GM18505 (cell line): ENCODE measurements at regions not wholly inside any gene's neighbourhood (a gene's known extent, or its start where the extent isn't known, plus 50 kb on each side); places are given as distances from the start of the nearest gene placed in this dataset.

Source experiments
- ATAC-seq: cut with Tn5 transposase; IDR thresholded peaks from one replicate; pipeline ENCODE4 v1.9.1; 2021; ENCODE audit not compliant: unreplicated experiment
- POLR2A ChIP-seq: IDR thresholded peaks from 4 replicates; pipeline ENCODE4 v1.6.1; 2011; ENCODE audit warnings: borderline replicate concordance; ENCODE audit not compliant: insufficient read depth, insufficient read length; ENCODE audit errors: extremely low read depth

DNA sequence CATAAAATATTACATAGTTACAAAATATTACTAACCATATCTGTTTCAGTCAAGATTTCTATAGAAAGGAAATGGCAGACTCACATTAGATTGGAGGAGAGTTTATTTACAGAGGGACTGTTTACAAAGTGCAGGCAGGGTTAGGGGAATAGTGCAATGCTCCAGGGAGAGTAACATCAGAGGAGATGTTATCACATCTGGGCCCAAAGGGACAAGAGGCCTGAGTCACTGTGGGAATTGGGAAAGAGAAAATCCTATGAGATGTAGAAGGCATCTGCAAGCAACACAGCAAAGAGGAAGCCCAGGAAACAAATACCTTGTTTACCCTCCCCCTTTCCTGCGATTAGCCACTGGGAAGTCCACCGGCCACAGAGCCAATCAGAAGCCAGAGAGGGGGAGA is 227.3 kb upstream of the TANK start:
- no peak for ATAC-seq
- TF ChIP-seq POLR2A: no peak

DNA sequence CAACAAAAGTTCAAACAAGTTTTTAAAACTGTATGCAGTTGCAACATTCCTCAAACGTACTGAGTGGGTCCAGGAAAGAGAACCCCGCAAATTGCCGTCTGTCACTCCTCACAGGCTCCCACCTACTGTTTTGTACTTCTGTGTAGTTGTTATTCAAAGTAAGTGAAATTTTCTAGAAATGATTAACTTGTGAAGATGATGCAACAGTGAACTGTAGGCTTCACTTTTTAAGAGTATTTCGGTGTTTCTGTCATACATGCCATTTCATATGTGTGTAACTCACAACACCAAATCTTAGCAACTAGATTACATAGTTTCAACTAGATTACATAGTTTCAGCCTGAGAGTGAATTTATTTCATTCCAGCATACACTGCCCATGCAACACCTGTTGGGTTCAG is 226.0 kb upstream of the TANK start:
- ATAC-seq: no peak
- no peak for TF ChIP-seq POLR2A

DNA sequence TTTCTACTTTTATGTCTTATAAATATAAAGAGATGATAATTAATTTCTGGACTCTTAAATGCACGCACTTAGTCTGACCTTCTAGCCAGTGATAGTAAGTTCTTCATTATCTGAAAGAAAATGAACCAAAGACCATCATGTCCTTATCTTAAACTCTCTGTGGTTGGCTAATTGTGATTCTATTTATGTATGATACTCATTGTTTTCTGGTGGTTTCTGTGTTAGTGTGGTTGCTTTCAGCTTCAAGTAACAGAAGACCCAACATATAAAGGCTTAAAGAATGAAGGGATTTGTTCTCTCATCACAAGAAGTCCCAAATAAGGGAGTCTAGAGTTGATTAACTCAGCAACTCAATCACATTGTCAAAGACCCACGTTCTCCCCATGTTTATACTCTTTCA is 225.2 kb upstream of the TANK start:
- no peak for ATAC-seq

DNA sequence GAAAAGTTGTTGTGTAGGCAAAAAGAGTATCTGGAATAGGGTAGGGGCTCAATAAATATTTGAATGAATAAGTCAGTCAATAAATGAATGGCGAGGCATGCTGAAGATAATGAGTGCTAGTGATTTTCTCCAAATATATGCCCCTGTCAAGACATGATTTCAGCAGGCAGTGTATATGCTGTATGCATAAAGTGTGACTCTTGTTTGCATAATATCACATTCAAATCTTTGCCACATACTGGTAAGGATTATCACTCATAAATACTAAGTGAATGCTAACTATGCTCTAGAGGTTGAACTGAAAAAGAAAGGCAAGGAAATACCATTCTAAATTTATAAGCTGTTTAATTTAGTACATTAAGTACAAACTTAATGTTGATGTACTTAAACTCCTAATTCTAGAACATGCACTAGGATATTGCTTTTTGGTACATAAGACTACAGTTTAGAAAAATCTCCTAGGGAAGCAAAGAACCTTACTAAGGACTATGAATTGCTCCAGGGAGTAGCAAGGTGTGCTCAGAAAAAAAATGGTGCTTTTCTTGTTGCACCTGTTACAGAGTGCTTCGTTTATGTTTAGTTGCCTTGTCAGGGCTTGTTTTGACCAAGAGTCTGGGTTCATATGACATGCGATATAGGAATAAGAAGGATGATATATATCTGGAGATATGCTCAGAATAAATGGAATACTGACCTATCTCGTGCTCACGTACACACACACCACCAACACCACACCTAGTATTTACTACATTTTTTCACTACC is 224.0 kb upstream of the TANK start:
- ATAC-seq: no peak
- no peak for TF ChIP-seq POLR2A

More for the DNA sequence above, 225.2 kb upstream of the TANK start:
- no peak for TF ChIP-seq POLR2A

DNA sequence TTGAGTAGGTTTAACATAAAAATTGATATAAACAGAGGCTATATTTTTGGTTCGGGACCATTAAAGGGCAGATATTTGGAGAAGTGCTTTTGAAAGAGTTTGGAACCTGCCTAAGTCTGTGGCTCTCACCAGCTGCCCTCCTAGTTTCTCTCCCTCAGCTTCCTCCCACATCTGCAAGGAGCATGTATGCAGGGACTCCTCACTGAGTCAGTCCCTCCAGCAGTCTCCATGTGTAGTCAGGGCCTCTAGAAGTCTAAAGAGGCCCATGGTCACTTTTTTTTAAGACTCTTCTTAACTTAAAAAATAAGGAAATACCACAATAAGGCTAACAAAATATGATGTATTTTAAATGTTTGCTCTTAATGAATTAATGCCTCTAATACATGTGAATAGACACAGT is 220.0 kb upstream of the TANK start:
- no peak for TF ChIP-seq POLR2A
- no peak for ATAC-seq

DNA sequence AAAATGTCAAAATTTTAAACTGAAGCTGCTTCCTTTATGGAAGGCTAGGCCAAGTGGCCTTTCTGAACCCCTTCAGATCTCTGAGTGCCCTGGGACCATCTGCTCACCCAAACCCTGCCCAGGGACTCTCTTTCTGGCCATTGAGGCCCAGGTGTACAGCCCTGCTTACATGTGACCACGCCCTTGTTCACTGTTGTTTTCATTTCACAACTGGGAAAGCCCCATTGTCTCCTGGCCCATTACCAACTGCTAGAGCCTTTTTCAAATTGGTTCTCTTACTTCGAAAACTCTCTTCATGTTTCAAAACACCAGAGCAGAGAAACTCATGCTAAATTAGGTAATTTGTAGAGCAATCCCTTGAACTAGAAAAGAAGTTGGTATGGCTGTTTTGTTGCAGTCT is 219.5 kb upstream of the TANK start:
- no peak for TF ChIP-seq POLR2A
- peak; percentile 87 for ATAC-seq

DNA sequence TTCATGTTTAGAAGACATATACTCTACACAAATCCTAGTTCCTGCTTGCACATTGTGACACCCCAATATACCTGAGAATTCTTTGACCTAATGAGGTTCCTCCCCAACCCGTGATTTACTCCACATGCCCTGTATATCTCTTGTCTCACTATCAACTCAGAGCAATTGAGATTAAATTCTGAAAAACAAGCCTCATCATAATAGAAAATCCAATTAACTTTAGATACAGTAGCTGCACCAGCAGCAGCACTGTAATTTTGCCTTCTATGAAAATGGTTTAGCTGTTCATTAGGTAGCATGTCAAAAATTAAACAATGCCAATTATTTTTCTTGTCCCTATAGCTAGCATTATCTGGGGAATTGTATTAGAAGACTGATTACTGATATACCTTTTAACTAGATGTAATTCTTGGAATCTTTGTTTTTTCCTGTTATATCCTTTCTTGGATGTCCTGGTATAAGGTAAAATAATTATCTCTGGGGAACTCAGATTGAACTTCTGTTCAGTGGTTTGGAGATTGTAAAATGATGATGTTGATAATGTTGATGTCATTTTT is 218.9 kb upstream of the TANK start:
- ATAC-seq: no peak

DNA sequence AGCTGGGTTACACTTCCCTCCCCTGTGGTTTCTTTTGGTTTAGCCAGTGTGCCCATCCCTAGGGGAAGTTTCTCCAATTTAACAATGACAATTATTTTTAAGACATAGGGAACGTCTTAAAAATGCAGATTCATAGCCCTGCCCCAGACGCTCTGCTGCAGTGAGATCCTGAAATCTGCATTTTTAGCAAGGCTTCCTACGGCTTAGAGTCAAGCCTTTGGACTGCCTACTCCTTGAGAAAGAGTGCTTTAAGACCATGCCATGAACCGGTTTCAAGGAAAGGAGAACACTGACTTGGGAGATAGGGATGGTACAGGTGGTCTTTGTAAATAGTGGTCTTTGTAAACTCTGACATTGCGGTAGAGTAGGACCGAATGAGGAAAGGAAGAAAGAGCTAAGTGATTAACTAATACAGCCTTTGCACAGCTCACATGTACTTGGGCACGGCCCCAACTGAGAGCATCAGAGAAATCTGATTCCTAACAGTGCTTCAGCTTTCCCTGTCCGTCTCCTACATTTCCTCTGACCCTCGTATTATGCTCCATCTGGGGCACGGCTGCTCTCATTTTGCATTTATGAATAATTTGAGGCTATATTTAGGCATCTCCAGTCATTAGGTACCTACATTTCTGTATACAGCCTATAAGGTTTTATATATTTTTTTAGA is 217.6 kb upstream of the TANK start:
- no peak for TF ChIP-seq POLR2A
- no peak for ATAC-seq

More for the DNA sequence above, 218.9 kb upstream of the TANK start:
- no peak for TF ChIP-seq POLR2A

DNA sequence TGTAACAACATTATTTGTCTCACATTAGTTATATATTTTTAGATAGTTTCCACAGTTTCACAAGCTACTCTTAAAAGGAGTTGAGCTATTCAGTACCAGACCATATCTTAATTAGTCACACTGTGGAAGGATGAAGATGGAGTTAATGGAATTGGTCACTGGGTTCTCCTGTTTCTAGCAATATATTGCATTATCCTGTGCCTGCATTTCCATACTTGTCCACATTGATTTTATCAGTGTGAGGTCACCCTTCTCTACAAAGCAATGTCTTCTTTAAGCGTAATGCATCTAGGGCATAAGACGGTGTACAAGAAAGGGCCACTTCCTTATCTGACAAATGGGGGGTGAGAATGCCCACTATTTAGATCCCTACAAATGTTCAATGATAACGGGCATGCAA is 216.8 kb upstream of the TANK start:
- TF ChIP-seq POLR2A: no peak
- ATAC-seq: no peak

DNA sequence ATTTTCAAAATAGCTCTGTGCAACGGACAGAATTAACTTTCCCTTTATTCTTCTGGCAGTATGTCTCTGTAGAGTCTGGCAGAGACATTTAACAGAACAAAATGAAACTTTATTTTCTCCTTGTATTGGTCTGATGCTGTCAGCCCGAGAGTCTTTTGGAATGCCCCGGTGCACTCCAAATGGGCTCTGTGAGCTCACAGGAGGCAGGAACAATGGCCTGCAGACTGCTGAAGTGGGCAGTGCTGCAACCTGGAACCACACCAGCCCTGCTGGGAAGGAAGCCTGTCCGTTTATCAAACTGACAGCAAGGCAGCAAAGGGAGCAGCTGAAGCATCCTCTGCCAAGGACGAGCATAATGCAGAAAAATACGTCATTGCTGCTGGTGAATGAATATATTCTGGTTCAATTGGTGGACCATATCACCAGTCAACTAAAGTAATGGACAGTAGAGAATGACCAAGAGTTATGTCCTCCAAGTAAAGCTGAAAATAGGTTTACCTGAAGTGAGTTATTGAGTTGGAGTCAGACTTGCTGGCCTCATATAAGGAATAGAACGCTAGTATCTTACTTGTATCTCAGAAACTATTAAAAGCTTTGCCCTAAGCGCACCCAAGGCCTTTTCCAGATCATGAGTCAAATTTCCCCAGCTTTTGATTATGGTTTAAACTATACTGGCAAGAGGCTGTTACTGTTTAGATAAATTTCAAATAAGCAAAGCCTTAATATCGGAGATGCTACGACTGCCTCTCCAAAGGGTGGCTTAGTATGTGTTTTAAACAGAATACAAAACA is 207.6 kb upstream of the TANK start:
- no peak for TF ChIP-seq POLR2A
- no peak for ATAC-seq

DNA sequence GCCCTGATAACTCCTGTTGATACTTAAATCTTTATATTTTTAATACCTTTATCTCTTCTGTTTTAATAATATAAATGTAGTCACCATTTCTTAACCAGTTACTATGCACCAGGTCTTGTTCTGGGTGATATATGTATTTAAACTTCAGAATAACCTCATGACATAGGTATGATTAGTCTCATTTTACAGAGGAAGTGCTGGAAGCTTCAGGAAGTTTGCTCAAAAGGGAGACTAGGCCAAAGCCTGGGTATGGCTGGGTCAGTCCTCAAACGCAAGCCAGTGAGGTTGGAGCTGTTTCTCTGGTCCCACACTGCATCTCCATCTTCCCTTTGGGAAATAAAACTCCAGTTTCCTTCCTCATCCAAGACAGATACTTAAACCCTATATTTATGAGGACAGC is 204.7 kb upstream of the TANK start:
- no peak for ATAC-seq
- no peak for TF ChIP-seq POLR2A

DNA sequence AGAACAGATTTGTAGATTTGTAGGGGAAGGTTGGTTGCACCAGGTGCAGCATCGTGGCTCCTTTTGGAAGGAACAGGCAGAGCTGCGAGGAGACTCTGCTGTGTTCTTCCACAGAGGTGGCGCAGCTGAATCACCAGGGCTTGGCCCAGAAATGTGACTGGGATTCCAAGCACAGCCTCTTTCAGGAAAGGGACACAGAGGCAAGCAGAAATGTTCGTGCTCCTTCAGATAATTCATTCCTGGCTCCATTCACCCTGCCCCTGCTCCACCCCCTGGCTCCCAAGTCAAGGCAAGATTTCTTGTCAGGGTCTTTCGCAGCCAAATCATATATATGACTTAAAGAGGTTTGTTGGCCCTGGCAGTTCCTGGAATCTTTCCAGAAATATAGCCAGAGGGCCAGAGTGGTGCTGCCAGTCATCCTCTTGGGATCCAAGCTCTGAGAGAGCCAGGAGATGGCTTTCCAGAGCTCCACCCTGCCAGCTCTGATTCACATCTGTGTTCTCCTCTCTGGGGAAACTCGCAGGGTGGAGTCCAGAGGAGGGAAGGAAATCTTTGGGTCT is 203.9 kb upstream of the TANK start:
- no peak for TF ChIP-seq POLR2A
- ATAC-seq: no peak

DNA sequence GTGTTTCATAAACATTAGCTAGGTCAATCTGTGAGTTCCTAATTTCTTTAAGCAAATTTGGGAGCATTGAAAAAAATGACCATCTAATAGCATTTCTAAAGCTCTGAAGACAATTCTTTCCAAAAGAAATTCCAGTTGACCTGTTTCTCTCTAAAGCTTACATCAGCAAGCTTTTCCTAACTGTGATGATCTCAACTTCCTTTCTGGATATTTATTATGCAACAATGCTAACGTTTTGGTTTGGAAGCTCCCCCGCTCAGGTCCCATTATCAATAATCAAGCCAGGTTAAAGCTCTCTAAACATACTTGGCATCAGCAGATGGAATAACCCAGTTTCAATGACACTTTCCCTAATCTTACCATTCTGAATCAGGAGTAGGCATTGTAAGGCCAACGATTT is 196.3 kb upstream of the TANK start:
- no peak for ATAC-seq
- no peak for TF ChIP-seq POLR2A

DNA sequence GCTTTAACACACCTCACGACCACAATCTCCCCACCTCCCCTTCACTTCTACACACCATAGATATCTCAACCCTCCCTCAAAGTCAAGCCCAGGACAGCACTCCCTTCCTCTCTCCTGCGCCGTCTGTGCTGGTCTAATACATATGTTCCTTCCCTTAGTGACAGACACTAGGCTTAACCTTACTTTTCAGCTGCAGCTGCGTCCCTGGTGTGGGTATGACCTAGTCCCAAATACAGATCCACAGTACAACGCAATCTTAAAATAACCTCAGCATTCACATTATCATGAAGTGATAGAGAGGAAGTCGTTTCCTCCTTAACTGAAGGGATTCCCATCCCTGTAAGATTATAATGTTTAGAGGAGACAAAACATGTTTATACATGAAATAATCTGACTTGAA is 192.7 kb upstream of the TANK start:
- TF ChIP-seq POLR2A: no peak
- no peak for ATAC-seq

DNA sequence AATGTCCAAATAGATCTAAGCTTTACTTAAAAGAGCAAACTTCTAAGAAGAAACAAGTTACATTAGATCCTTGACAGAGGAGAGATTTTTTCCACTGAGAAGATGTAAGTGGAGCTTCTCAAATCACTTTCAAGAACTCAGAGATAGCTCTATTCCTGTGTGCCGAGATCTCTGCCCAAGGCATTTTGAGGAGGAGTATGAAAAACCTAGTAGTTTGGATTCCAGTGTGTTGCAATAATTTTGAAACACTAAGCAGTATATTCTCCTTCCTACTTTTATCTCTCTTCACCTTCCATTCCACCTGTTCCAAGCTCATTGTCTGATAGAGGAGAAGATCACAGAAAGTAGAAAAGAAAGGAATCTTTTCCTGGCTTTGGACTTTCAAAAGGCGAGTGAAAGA is 192.0 kb upstream of the TANK start:
- no peak for TF ChIP-seq POLR2A
- no peak for ATAC-seq
